NCI-H2029 treated with DMSO at 0.1 percent for 48 hours (cell line): ENCODE measurements at regions not wholly inside any gene's neighbourhood (a gene's known extent, or its start where the extent isn't known, plus 50 kb on each side); places are given as distances from the start of the nearest gene placed in this dataset.

Experiments used
- DNase-seq: peaks from one replicate; lab custom pipeline; 2025; lab: John Stamatoyannopoulos, UW

DNA sequence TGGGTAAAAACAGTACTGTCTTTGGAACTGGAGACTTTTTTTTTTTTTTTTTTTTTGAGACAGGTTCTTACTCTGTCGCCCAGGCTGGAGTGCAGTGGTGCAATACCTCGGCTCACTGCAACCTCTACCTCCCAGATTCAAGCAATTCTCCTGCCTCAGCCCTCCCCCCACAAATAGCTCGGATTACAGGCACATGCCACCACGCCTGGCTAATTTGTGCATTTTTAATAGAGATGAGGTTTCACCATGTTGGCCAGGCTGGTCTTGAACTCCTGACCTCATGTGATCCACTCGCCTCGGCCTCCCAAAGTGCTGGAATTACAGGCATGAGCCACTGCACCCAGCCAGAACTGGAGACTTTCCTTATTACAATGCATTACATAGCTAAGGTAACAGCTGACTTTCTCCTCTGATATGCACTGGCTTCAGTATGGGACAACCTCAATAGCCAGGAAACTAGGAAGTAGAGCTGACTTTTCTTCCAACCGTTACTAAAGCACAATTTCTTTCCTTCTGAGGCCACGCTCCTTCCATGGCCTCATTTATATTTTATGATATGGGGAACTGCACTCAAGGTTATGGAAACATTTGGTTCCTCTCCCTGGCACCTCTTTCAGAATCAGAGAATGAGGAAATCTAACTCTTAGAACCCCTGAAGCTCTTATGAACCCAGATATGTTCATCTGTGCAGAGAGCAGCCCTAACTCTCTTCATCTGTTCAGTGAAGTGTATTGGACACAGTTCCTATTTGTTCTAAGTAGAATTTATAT is 53.5 kb upstream of the FAM9B start:
- DNase-seq: no peak

- no peak for DNase-seq
These were observed 55.0 kb upstream of the FAM9B start for GRCh38 chrX:9088896-9089295.

- DNase-seq: no peak
These were observed 56.8 kb upstream of the FAM9B start for GRCh38 chrX:9090766-9091165.

DNA sequence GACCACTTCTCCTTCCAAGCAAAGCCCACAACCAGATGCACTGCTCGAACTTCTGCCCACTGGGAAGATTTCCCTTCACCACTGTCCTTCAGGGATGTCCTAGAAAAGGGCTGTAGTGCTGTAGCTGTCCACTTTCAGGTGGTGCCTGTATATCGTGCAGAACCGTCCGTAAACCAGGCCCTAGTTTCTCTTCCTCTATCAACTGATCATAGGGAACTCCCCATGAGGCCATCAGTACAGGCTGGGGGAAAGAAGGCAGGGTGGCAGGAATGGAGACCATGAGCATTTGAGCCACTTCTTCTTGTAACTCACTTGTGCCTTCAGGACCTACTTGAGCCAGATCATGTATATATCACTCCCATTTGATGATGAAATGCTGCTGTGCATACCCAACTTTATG is 57.3 kb upstream of the FAM9B start:
- DNase-seq: no peak

DNA sequence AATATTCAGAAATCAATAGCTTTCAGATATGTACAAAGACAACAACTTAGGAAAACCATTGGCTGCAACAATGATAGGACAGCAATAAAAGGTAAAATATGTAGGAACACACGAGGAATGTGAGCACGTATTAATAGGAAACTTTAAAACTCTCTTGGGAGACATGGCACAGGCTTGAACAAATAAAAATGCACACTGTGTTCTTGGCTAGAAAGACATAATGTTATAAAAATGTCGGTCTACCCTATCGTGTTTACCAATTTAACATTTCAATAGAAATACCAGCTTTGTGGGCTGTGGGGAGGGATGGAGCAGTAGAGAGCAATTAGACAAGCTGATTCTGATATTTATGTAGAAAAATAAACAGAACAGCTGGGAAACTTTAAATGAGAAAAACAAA is 69.0 kb upstream of the FAM9B start:
- DNase-seq: no peak

DNA sequence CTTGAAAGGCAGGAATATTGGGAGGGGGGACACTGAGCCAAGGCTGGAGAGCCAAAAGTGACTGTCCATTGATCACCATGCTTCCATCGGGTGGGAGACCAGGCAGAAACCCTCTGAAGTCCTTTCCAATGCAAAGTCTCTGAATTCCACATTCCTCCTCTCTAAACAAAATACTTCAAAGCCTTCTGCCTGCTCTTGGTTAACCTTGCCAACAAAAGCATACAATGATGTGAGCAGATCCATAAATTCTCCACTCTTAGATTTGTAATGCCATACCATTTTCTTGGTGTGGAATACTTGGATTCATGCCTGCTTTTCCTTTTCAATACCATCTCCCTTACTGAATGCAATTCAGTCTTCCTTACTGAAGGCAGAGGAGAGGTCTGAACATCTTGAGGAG is 74.1 kb upstream of the FAM9B start:
- no peak for DNase-seq

GRCh38 chrX:9110808-9111207 is 76.9 kb upstream of the FAM9B start:
- DNase-seq: peak; percentile 21

- no peak for DNase-seq
These were observed 80.3 kb upstream of the FAM9B start for GRCh38 chrX:9114245-9114644.

GRCh38 chrX:9117851-9118250 is 83.9 kb upstream of the FAM9B start:
- DNase-seq: no peak

DNA sequence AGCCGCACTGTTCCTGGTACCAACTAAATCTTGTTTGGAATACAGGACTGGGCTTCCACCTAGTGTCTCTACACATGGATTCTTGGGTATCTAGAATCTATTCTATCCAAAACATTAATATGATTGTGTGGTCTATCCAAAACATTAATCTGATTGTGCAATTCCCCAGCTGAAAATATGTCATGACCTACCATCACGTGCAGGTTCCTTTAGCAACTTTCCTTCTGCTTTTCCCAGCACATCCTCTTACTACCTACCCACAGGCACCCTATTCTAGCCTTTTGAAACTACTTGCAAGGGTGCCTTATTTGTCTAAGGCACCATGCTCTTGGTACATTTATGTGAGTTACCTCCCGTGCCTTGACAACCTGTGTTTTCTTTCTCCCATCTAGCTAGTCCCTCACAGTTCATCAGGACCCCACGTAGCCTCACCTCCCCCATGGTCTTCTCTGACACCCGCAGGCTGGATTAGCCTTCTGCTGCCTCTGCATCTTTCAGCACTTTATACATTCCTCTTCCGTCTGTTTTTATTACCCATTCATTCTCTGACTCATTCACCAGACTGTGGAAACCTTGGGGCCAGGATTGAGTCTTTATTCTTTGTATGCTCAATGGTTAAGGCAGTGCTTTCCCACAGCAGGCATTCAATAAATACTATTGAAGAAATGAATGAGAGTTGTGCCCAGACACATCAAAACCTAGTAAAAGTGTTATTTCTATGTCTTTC is 88.8 kb upstream of the FAM9B start:
- no peak for DNase-seq

DNA sequence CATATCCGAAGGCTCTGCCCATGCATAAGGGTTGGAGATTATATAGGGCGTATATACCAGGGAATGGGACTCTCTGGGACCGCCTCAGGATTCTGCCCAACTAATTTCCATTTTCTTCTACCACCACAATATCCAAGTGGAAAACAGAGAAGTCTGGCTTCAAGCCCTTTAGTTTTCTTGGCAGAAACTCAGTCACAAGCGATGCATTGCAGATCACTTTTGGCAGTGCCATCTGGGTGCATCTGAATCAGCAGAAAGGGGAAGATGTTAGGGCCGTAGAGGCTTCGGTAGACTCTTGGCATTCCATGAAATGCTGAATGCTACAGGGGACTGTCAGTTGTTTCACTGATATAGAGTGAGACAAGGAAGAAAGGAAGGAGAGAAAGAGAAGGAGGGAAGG is 94.1 kb upstream of the FAM9B start:
- no peak for DNase-seq

- no peak for DNase-seq
These were observed 96.1 kb upstream of the FAM9B start for GRCh38 chrX:9130031-9130430.

- no peak for DNase-seq
These were observed 97.1 kb upstream of the FAM9B start for GRCh38 chrX:9131066-9131465.

DNA sequence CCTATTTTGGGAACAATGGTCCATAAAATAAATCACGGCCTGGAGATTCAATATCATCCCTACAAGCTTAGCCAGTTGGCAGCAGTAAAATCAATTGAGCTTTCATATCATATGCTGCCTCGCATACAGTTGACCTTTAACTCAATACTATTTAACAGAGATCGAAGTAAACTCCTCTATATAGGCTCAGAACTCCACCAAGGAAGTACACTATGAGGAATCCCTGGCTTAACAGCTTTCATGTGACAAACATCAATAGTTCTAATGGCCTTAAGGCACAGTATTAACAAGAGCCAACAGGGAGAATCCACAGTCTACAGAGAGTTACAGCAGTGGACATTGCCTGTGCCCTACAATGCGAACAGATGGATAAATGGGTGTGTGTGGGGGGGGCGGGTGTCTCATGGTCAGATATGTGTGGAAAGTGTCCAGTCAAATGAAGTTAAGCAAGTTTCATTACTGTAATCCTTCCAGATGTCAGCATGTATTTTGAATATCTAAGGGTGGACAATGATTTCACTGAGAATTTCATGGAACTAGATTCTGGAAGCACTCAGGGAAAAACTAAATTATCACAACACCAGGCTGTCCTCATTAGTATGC is 98.2 kb upstream of the FAM9B start:
- no peak for DNase-seq

GRCh38 chrX:9133426-9133825 is 99.5 kb upstream of the FAM9B start:
- DNase-seq: no peak

- no peak for DNase-seq
These were observed 100.4 kb upstream of the FAM9B start for GRCh38 chrX:9134366-9134765.

- DNase-seq: no peak
These were observed 102.1 kb upstream of the FAM9B start for GRCh38 chrX:9135901-9136510.

GRCh38 chrX:9137152-9137551 is 103.2 kb upstream of the FAM9B start:
- no peak for DNase-seq

- no peak for DNase-seq
These were observed 107.6 kb upstream of the FAM9B start for GRCh38 chrX:9141496-9141895.

GRCh38 chrX:9144701-9145241 is 110.8 kb upstream of the FAM9B start:
- DNase-seq: no peak

DNA sequence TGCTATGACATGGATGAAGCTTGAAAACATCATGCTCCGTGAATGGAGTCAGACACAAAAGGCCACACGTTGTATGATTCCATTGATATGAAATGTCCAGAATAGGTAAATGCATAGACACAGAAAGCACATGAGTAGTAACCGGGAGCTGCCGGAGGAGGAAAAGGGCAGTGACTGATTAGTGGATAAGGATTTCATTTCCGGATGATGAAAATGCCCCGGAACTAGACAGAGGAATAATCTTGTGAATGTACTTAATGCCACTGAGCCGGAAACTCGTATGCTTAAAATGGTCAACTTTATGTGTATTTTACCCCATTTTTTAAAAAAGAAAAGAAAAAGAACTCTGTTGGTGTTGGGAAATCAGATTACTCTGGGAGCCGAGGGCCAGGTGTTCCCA is 112.7 kb upstream of the FAM9B start:
- no peak for DNase-seq

GRCh38 chrX:9147086-9147485 is 113.2 kb upstream of the FAM9B start:
- DNase-seq: no peak

DNA sequence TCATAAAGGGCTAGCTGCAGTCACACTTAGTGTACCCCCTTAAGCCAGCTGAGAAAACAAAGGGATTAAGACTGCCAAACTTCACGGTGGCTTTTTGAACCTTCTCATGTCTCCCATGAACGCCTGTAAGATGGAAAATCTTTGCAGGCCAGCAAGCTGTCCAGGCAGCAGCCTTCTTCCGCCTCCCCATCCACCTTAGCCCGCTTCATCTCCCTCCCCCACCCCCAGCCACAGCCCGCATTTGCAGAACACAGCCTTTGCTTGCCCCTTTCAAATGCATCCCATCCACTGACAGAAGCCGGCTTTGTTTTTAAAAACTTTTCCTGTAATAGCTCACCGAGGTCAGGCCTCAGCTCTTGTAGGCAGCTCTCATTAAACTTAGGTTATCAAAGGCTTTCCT is 113.8 kb upstream of the FAM9B start:
- DNase-seq: no peak
